Keratinocyte (primary cell): ENCODE measurements at regions not wholly inside any gene's neighbourhood (a gene's known extent, or its start where the extent isn't known, plus 50 kb on each side); places are given as distances from the start of the nearest gene placed in this dataset.
A peak's percentile ranks its signal among the peaks of the same experiment; 100 is the strongest.

Source experiments
- DNase-seq: peaks from one replicate; pipeline ENCODE4 v3.0.0-alpha.2; 2011; ENCODE audit warnings: low read depth, missing footprints, low spot score
- FAIRE-seq: peaks from 2 replicates; lab custom pipeline; 2011; peaks lifted over from hg19 to GRCh38; lab: Jason Lieb, UNC
- H2AFZ ChIP-seq: 2 replicates; pipeline ENCODE4 v1.6.0; 2012; ENCODE audit warnings: low read length, control low read depth, inconsistent platforms; ENCODE audit not compliant: control insufficient read depth
- H3K27ac ChIP-seq: 2 replicates; pipeline ENCODE4 v1.5.1; 2011; ENCODE audit warnings: low read length; ENCODE audit not compliant: control insufficient read depth, insufficient read depth
- H3K27me3 ChIP-seq: 3 replicates; pipeline ENCODE4 v1.6.0; 2011; ENCODE audit warnings: low read length; ENCODE audit not compliant: control insufficient read depth, insufficient read depth; ENCODE audit errors: extremely low read depth
- H3K36me3 ChIP-seq, 2 experiments: 2 replicates in 1 of 2; 3 replicates in 1 of 2; pipeline ENCODE4 v1.5.1; 2011; ENCODE audit warnings: low read length in 2 of 2, mild to moderate bottlenecking in 1 of 2; ENCODE audit not compliant: control insufficient read depth in 2 of 2, insufficient read depth in 2 of 2; ENCODE audit errors: extremely low read depth in 1 of 2
- H3K4me1 ChIP-seq: 3 replicates; pipeline ENCODE4 v1.5.1; 2011; ENCODE audit warnings: low read length; ENCODE audit not compliant: control insufficient read depth, insufficient read depth; ENCODE audit errors: extremely low read depth
- H3K4me2 ChIP-seq: 3 replicates; pipeline ENCODE4 v1.6.0; 2011; ENCODE audit warnings: low read depth, low read length; ENCODE audit not compliant: control insufficient read depth, insufficient read depth; ENCODE audit errors: extremely low read depth
- H3K4me3 ChIP-seq, 3 experiments: fragments of 200-600 bp in 1 of 3; sonication (generic) in 1 of 3; 2 replicates in 2 of 3; 3 replicates in 1 of 3; pipeline ENCODE4 v1.5.1; 2011 to 2016; ENCODE audit warnings: low read length in 3 of 3, mild to moderate bottlenecking in 3 of 3, control low read depth in 2 of 3, inconsistent platforms in 1 of 3, low read depth in 1 of 3, mixed read lengths in 1 of 3, mixed run types in 1 of 3, moderate library complexity in 1 of 3; ENCODE audit not compliant: control insufficient read depth in 2 of 3, insufficient read depth in 2 of 3; ENCODE audit errors: extremely low read depth in 1 of 3
- H3K79me2 ChIP-seq: 2 replicates; pipeline ENCODE4 v1.6.0; 2012; ENCODE audit warnings: low read length; ENCODE audit not compliant: control insufficient read depth, insufficient read depth
- H3K9ac ChIP-seq: 3 replicates; pipeline ENCODE4 v1.6.0; 2011; ENCODE audit warnings: low read length; ENCODE audit not compliant: control insufficient read depth, insufficient read depth; ENCODE audit errors: extremely low read depth
- H3K9me1 ChIP-seq: 3 replicates; pipeline ENCODE4 v1.6.0; 2011; ENCODE audit warnings: low read length; ENCODE audit not compliant: control insufficient read depth, insufficient read depth; ENCODE audit errors: extremely low read depth
- H3K9me3 ChIP-seq: 2 replicates; pipeline ENCODE4 v1.5.1; 2012; ENCODE audit warnings: low read depth, low read length; ENCODE audit not compliant: control insufficient read depth
- H4K20me1 ChIP-seq: 3 replicates; pipeline ENCODE4 v1.6.0; 2011; ENCODE audit warnings: low read length; ENCODE audit not compliant: control insufficient read depth, insufficient read depth; ENCODE audit errors: extremely low read depth
- CTCF ChIP-seq, 3 experiments: IDR thresholded peaks in 1 of 3; conservative IDR thresholded peaks in 1 of 3; optimal IDR thresholded peaks in 1 of 3; 2 replicates in 2 of 3; 3 replicates in 1 of 3; pipeline versions ENCODE3 to v1.5.1; 2011; ENCODE audit warnings: low read length in 3 of 3, mild to moderate bottlenecking in 3 of 3, moderate library complexity in 2 of 3, control low read depth in 1 of 3, inconsistent platforms in 1 of 3; ENCODE audit not compliant: insufficient read depth in 2 of 3; ENCODE audit errors: extremely low read depth in 1 of 3
- EZH2 ChIP-seq: IDR thresholded peaks from one replicate; pipeline ENCODE4 v1.6.1; 2012; ENCODE audit warnings: inconsistent platforms, mild to moderate bottlenecking, low read length, moderate library complexity
- dilution Hi-C: fragments of 300-500 bp; cut with MboI; formaldehyde crosslinking; loops from one replicate; pipeline ENCODE4 v1.7.0; 2020; ENCODE audit warnings: low sequenced_read_pairs; ENCODE audit not compliant: extremely low pct_ligation_motif_present

- Histone ChIP-seq H3K27ac (no peak overlapping the region), H3K4me3 (no peak overlapping the region), H3K79me2 (no peaks in the 10 kb centered on the region), H3K9me1 (no peaks in the 10 kb centered on the region), H3K36me3 (no peaks in the 10 kb centered on the region), H4K20me1 (no peaks in the 10 kb centered on the region), H3K9me3 (no peaks in the 10 kb centered on the region), H2AFZ (no peak overlapping the region), H3K4me1 (no peaks in the 10 kb centered on the region), H3K4me2 (no peak overlapping the region), H3K27me3 (peaks cover 16% of the 10 kb centered on the region), H3K9ac (no peak overlapping the region)
- FAIRE-seq: no peak
- dilution Hi-C loops: loop anchor here (25.0 kb wide), 1 partner anchor 91 kb away; no protein-coding TSS in a partner anchor
- no peak for DNase-seq
- TF ChIP-seq EZH2: no peak
- no peak for TF ChIP-seq CTCF (optimal IDR thresholded peaks at IDR 0.05 in 1 of 3, IDR thresholded peaks at IDR 0.05 in 1 of 3, conservative IDR thresholded peaks at IDR 0.05 in 1 of 3; ENCODE audit: extremely low read depth in 1 of 3, insufficient read depth in 2 of 3, low read length in 3 of 3)
Observed at GRCh38 chr17:34420900-34421299, 57.9 kb upstream of the CCL1 start.

DNA sequence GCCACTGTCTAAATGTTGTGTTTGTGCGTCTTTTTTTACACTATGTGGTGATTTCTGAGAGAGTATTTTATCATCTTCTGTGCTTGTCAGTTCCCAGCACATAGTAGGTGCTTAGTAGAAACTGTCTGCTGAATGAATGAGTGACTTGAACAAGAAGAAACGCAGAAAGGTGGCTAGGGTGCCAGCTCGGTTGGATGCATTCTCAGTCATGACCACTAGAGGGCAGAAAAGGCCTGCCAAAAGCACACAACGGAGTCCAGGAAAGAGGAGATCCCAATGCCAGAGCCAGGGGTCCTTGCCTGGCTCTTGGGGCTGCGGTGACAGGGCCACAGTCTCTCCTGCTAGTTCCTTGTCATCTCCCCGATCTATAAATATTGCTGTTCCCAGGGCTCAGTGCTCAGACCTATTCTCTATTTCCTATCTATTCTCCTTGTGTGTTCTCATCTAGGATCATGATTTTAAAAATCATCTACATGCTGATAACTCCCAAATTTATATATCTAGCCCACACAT is 57.3 kb upstream of the CCL1 start:
- no peak overlapping the region for H3K27ac ChIP-seq
- peaks cover 16% of the 10 kb centered on the region for H3K27me3 ChIP-seq
- H3K4me3 ChIP-seq: no peak overlapping the region
- H4K20me1 ChIP-seq: no peaks in the 10 kb centered on the region
- no peak overlapping the region for H3K4me2 ChIP-seq
- no peak overlapping the region for H3K9ac ChIP-seq
- no peaks in the 10 kb centered on the region for H3K9me1 ChIP-seq
- peak; percentile 74 for FAIRE-seq
- no peaks in the 10 kb centered on the region for H3K4me1 ChIP-seq
- H3K36me3 ChIP-seq: no peaks in the 10 kb centered on the region
- dilution Hi-C loops: loop anchor here (25.0 kb wide), 1 partner anchor 92 kb away; no protein-coding TSS in a partner anchor
- no peaks in the 10 kb centered on the region for H3K79me2 ChIP-seq
- DNase-seq: peak; percentile 30
- no peak overlapping the region for H2AFZ ChIP-seq
- H3K9me3 ChIP-seq: no peaks in the 10 kb centered on the region
- TF ChIP-seq CTCF (optimal IDR thresholded peaks at IDR 0.05 in 1 of 3, IDR thresholded peaks at IDR 0.05 in 1 of 3, conservative IDR thresholded peaks at IDR 0.05 in 1 of 3; ENCODE audit: extremely low read depth in 1 of 3, insufficient read depth in 2 of 3, low read length in 3 of 3) (peak; percentile 88 to 92 (median 92)), EZH2 (no peak)
